RPMI7951 (cell line): ENCODE measurements at regions not wholly inside any gene's neighbourhood (a gene's known extent, or its start where the extent isn't known, plus 50 kb on each side); places are given as distances from the start of the nearest gene placed in this dataset.

Experiments used
- DNase-seq: peaks from one replicate; pipeline ENCODE4 v3.0.0-alpha.2; 2012; ENCODE audit warnings: low read depth

- no peak for DNase-seq
Measured at GRCh38 chr1:229207916-229208315, 63.0 kb upstream of the RAB4A start.

GRCh38 chr1:229208481-229208880 lies 62.4 kb upstream of the RAB4A start:
- no peak for DNase-seq

- no peak for DNase-seq
Measured at GRCh38 chr1:229209386-229209785, 61.5 kb upstream of the RAB4A start.

GRCh38 chr1:229209816-229210215 lies 61.1 kb upstream of the RAB4A start:
- no peak for DNase-seq

GRCh38 chr1:229210844-229211243 lies 60.1 kb upstream of the RAB4A start:
- DNase-seq, result no peak

DNA sequence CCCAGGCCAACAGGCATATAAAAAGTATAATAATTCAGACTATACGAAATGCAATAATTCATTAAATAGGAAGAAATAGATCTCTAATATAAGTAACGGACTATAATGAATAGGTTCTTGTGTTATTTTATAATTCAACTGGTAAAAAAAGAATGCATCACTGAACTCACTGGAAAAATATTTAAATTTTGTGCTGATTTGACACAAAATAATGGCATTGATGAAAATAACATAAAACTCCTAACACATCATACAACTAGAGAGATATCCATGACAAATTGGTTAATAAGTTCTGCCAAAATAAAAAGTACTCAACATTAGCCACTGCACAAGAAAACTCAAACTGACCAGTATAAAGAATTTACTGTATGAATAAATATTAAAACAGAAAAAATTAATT lies 57.1 kb upstream of the RAB4A start:
- DNase-seq, result no peak

DNA sequence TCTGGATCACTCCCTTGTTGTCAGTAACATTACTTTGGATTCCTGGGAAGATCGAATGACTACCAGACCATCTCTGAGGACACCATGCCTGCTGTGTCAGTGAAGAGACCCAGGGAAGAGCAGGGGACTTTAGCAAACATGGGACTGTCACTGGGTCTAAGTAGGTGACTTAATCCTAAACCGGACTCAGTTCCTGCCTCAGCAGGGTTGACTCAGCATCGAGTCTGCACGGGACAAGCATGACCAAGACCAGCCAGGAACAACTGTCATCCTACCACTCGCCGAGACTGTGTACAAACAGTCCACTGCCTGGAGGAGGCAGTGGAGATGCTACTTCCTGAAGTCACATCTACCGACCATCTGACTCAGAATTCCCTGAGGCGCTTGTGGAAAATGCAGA lies 53.2 kb upstream of the RAB4A start:
- no peak for DNase-seq

DNA sequence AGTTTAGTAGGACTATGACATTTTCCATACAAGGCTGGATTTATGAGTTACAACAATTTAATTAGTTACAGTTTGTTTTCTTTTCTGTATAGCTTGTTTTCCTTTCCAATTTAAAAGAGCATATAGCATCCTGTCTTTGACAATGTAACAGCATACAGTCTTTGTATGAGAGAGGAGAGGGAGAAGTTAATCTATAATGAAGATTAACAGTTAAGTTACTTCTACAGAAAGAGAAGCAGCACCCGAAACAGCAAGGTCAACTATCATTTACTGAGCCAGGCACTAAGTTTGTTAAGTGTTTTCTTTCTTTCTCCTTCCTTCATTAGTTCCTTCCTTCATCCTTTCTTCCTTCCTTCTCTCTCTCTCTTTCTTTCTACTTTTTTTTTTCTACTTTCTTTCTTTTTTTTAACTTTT lies 52.3 kb upstream of the RAB4A start:
- DNase-seq, result no peak

DNA sequence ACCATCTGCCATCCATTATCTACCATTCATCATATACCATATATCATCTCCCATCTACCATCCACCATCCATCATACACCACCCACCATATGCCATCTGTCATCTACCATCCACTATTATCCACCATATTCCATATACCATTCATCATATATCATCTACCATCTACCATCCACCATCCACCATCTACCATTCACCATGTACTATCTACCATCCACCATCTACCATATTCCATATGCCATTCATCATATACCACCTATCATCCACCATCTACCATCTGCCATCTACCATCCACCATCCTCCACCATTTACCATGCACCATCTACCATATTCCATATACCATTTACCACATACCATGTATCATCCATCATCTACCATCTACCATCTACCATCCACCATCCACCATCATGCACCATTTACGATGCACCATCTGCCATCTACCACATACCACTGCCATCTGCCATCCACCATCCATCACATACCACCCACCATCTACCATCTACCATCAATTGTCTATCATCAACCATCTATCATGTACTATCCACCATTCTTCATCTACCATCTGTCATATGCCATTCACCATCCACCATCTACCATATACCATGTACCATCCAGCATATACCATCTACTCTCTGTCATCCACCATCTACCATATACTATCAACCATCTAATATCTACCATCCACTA lies 50.6 kb upstream of the RAB4A start:
- DNase-seq, result no peak

GRCh38 chr1:229221106-229222019 lies 49.5 kb upstream of the RAB4A start:
- peak; percentile 21 for DNase-seq
